ENCODE measurements at regions not wholly inside any gene's neighbourhood (a gene's known extent, or its start where the extent isn't known, plus 50 kb on each side); places are given as distances from the start of the nearest gene placed in this dataset.

DNA sequence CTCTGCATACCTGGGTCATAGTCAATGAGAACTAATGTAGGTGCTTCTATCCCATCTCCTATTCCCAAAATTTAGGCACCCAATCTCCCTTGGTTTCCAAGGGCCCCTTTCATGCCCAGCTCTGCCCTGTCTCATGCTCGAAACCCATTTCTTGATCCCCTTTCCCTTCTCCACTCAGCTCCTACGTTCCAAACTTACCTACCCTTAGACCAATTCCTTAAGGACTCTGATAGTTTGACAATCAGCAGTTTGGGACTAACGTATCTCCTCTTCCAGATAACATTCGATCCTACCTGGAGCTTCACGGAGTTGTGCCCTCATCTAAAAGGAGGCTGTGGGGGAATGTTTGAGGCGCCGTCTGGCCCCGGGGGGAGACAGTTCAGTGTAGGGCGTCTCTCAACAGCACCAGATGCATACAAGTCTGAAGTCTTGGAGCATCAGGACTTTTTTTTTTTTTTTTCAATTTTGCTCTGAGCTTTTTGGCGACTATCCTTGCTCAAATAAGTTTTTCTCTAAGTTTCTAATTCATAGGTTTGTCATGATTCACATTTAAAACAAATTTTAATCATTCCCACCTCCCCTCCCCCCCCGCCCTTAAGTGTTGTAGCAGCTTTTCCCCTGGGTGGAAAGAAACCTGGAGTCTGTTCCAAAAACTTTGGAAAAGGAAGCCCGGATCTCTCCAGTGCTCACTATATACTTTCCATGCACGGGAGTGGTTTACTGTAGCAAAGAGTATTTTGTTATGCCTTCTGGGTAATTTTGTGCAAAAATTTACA lies 141.2 kb upstream of the LGALSL start:
- DNase-seq (ENCODE audit: extremely low read depth, insufficient read length) = no peak
- Histone ChIP-seq H3K4me3 (replicated peaks; ENCODE audit: low read depth, low read length) (no peak overlapping the region), H3K36me3 (ENCODE audit: control insufficient read depth, insufficient read depth, low read length) (no peaks in the 10 kb centered on the region), H3K27me3 (replicated peaks; ENCODE audit: control insufficient read depth, insufficient read depth, low read length) (no peaks in the 10 kb centered on the region; the same call in 1 of the 2 replicates)
- TF ChIP-seq, protein P1, sequence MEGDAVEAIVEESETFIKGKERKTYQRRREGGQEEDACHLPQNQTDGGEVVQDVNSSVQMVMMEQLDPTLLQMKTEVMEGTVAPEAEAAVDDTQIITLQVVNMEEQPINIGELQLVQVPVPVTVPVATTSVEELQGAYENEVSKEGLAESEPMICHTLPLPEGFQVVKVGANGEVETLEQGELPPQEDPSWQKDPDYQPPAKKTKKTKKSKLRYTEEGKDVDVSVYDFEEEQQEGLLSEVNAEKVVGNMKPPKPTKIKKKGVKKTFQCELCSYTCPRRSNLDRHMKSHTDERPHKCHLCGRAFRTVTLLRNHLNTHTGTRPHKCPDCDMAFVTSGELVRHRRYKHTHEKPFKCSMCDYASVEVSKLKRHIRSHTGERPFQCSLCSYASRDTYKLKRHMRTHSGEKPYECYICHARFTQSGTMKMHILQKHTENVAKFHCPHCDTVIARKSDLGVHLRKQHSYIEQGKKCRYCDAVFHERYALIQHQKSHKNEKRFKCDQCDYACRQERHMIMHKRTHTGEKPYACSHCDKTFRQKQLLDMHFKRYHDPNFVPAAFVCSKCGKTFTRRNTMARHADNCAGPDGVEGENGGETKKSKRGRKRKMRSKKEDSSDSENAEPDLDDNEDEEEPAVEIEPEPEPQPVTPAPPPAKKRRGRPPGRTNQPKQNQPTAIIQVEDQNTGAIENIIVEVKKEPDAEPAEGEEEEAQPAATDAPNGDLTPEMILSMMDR (IDR thresholded peaks at IDR 0.05; ENCODE audit: insufficient read depth, low read length, poor library complexity, severe bottlenecking) = no peak

DNA sequence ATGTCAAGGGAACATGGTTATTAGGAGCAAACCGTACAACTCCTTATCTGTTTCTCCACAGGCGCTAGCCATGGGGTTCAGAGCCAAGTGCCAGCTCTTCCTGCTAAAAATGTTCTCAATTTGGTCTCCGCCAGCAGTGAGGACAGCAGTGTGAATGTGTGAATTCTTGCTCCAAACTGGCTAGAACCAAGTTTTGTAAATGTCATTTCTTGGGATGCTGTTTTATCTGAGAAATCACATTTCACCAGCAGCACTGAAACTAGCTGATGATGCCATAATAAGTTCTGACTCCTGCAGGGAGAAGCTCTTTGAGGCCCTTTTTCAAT lies 140.6 kb upstream of the LGALSL start:
- Histone ChIP-seq H3K36me3 (ENCODE audit: control insufficient read depth, insufficient read depth, low read length) (no peaks in the 10 kb centered on the region), H3K27me3 (replicated peaks; ENCODE audit: control insufficient read depth, insufficient read depth, low read length) (no peaks in the 10 kb centered on the region; the same call in 1 of the 2 replicates), H3K4me3 (replicated peaks; ENCODE audit: low read depth, low read length) (no peak overlapping the region)
- TF ChIP-seq, protein P1 (IDR thresholded peaks at IDR 0.05; ENCODE audit: insufficient read depth, low read length, poor library complexity, severe bottlenecking) = no peak
- DNase-seq (ENCODE audit: extremely low read depth, insufficient read length) = no peak

DNA sequence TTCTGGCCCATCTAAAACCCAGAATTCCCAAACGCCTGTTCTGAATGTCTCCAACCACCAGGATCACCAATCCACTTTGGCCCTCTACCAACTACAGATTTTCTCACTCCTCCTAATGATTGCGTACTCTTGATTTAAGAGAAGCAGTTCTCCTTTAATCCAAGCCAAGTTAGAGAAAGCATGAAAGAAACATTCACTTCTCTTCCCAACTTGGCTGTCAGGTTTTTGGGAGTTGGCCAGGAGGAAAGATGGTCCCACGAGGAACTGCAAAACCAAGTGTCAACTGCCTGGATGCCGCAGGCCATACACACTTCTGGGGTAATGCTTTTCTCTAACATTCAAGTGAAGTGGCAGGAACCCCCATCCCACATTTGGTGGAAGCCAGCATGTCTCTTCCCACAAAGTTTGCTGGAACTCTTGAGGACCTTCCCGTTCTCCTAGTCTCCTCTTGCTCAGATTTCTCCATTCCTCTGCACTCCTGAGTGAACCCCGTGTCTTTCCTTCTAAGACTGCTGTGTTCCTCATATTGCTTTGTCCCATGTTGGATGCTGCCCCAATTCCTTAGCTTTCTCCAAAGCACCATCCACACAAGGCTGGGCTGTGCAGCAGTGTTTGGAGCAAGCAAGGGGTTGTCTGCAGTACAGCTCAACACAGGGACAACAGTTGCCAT lies 138.5 kb upstream of the LGALSL start:
- no peak for DNase-seq (ENCODE audit: extremely low read depth, insufficient read length)
- Histone ChIP-seq H3K36me3 (ENCODE audit: control insufficient read depth, insufficient read depth, low read length) (no peaks in the 10 kb centered on the region), H3K27me3 (replicated peaks; ENCODE audit: control insufficient read depth, insufficient read depth, low read length) (no peaks in the 10 kb centered on the region; the same call in 1 of the 2 replicates), H3K4me3 (replicated peaks; ENCODE audit: low read depth, low read length) (no peak overlapping the region)
- TF ChIP-seq, protein P1 (IDR thresholded peaks at IDR 0.05; ENCODE audit: insufficient read depth, low read length, poor library complexity, severe bottlenecking) = no peak

DNA sequence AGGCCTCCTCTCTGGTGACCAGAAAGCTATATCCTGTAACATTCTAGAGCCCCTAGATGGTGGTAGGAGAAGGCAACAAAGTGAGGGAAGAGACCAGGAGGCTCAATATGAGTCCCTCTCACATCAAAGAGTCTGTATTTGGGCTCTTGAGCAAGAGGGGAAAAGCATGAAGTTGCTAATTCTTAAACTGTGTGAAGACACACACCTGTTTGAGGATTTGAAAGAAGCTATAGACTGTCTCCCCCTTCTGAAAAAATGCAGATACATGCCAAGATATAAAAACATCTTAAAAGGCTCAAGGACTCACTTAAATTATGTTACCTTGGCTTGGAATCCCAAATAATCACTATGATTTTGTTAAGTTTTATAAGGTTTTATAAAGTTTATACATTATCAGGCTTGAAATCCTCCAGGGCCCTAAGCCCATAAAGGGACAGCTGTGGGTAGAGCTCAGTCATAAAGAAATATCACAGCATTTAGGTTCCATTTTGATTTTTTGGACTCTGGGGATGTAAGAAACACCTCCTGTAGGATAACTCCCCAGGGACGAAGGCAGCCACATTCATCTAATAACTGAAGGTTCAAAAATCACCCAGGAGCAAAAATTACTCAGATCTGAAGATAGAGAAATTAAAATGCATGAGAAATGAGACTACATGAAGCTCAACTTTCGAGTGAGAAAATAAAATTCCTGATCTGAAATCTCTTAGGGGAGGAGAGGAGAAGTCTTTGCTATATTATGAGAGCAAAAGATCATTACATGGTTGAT lies 136.1 kb upstream of the LGALSL start:
- TF ChIP-seq, protein P1 (IDR thresholded peaks at IDR 0.05; ENCODE audit: insufficient read depth, low read length, poor library complexity, severe bottlenecking) = peak; percentile 11
- no peak for DNase-seq (ENCODE audit: extremely low read depth, insufficient read length)
- Histone ChIP-seq H3K27me3 (replicated peaks; ENCODE audit: control insufficient read depth, insufficient read depth, low read length) (no peaks in the 10 kb centered on the region; the same call in 1 of the 2 replicates), H3K4me3 (replicated peaks; ENCODE audit: low read depth, low read length) (no peak overlapping the region), H3K36me3 (ENCODE audit: control insufficient read depth, insufficient read depth, low read length) (no peaks in the 10 kb centered on the region)

DNA sequence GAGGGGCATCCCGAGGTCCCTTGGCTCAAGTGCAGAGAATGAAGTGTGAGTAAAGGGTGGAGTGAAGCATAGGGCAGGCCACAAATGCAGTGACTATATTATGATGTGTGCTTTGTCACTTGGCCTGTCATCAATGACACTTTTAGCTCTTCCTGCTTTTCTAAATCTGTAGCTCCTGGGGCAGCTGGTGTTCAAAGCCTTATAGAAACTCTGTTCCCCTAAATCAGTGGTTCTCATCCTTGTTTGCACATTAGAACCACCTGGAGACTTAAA lies 135.6 kb upstream of the LGALSL start:
- no peaks in the 10 kb centered on the region; the same call in 1 of the 2 replicates for H3K27me3 ChIP-seq (replicated peaks; ENCODE audit: control insufficient read depth, insufficient read depth, low read length)
- H3K4me3 ChIP-seq (replicated peaks; ENCODE audit: low read depth, low read length) = no peak overlapping the region
- TF ChIP-seq, protein P1 (IDR thresholded peaks at IDR 0.05; ENCODE audit: insufficient read depth, low read length, poor library complexity, severe bottlenecking) = no peak
- no peaks in the 10 kb centered on the region for H3K36me3 ChIP-seq (ENCODE audit: control insufficient read depth, insufficient read depth, low read length)
- no peak for DNase-seq (ENCODE audit: extremely low read depth, insufficient read length)

Measured in GM06990 (cell line).